GM12878 (cell line): ENCODE measurements at regions not wholly inside any gene's neighbourhood (a gene's known extent, or its start where the extent isn't known, plus 50 kb on each side); places are given as distances from the start of the nearest gene placed in this dataset.

Experiments used
- ATAC-seq: fragments of 200-7000 bp; cut with Tn5 transposase; 3 replicates; pipeline ENCODE4 v1.9.1; 2020; ENCODE audit warnings: mild to moderate bottlenecking, moderate library complexity
- BruUV-seq: library from RNA; stranded (reverse); fragments of 400-500 nt; replicated peaks from 2 replicates; lab custom pipeline; 2021; lab: Mats Ljungman, UMichigan
- CTCF ChIA-PET: fragments of 300-600 bp; sonication (Branson Sonifier 250); formaldehyde crosslinking; extraction: SDS; loops from one replicate; lab custom pipeline; 2021; ENCODE audit warnings: inconsistent platforms; lab: Yijun Ruan, JAX
- POLR2A ChIA-PET: fragments of 350-600 bp; formaldehyde crosslinking; extraction: SDS; loops from one replicate; lab custom pipeline; 2021; ENCODE audit warnings: inconsistent platforms; lab: Charles Lee
- RAD21 ChIA-PET: fragments of 300-600 bp; sonication (Branson Sonifier 250); formaldehyde crosslinking; loops from one replicate; lab custom pipeline; 2023; ENCODE audit warnings: antibody characterized with exemption; ENCODE audit not compliant: unreplicated experiment; lab: Charles Lee
- SMC1A ChIA-PET: fragments of 300-600 bp; sonication (Branson Sonifier 250); formaldehyde crosslinking; loops from one replicate; lab custom pipeline; 2023; ENCODE audit not compliant: unreplicated experiment, uncharacterized antibody; lab: Charles Lee
- DNase-seq: peaks from one replicate; pipeline ENCODE4 v3.0.0-alpha.2; 2011; ENCODE audit warnings: low read depth, low spot score
- FAIRE-seq: peaks from 3 replicates; lab custom pipeline; 2011; peaks lifted over from hg19 to GRCh38; lab: Jason Lieb, UNC
- H2AFZ ChIP-seq: 2 replicates; pipeline ENCODE4 v1.6.0; 2011; ENCODE audit warnings: low read depth, low read length, control low read depth; ENCODE audit not compliant: control insufficient read depth
- H3K27ac ChIP-seq: 2 replicates; pipeline ENCODE4 v1.5.1; 2011; ENCODE audit warnings: control low read depth; ENCODE audit not compliant: control insufficient read depth, insufficient read depth
- H3K27me3 ChIP-seq, 2 experiments: replicated peaks in 1 of 2; 2 replicates each; pipeline versions ENCODE4 v1.6.0 to v1.6.1; 2011; ENCODE audit warnings: low read length in 1 of 2; ENCODE audit not compliant: control insufficient read depth in 2 of 2, insufficient read depth in 2 of 2
- H3K36me3 ChIP-seq, 2 experiments: 2 replicates each; pipeline ENCODE4 v1.5.1; 2011; ENCODE audit warnings: low read length in 1 of 2; ENCODE audit not compliant: control insufficient read depth in 2 of 2, insufficient read depth in 2 of 2
- H3K4me1 ChIP-seq: 2 replicates; pipeline ENCODE4 v1.6.1; 2011; ENCODE audit warnings: mild to moderate bottlenecking, low read length, moderate library complexity, mixed read lengths; ENCODE audit not compliant: control insufficient read depth, insufficient read depth
- H3K4me2 ChIP-seq: 2 replicates; pipeline ENCODE4 v1.6.0; 2011; ENCODE audit warnings: control low read depth; ENCODE audit not compliant: control insufficient read depth, insufficient read depth
- H3K4me3 ChIP-seq: fragments of 200-600 bp; sonication (generic); 2 replicates; pipeline ENCODE4 v1.5.1; 2016
- H3K79me2 ChIP-seq: 2 replicates; pipeline ENCODE4 v1.6.0; 2011; ENCODE audit warnings: low read length; ENCODE audit not compliant: control insufficient read depth, insufficient read depth
- H3K9ac ChIP-seq: 2 replicates; pipeline ENCODE4 v1.8.0; 2011; ENCODE audit warnings: low read length, control low read depth, mixed read lengths; ENCODE audit not compliant: control insufficient read depth, insufficient read depth
- H3K9me3 ChIP-seq: replicated peaks from 3 replicates; pipeline ENCODE4 v1.5.1; 2011; ENCODE audit warnings: mild to moderate bottlenecking, low read length; ENCODE audit not compliant: control insufficient read depth, insufficient read depth
- H4K20me1 ChIP-seq: 2 replicates; pipeline ENCODE4 v1.6.0; 2011; ENCODE audit not compliant: control insufficient read depth, insufficient read depth
- GATAD2B ChIP-seq: fragments of 450-650 bp; conservative IDR thresholded peaks from 2 replicates; pipeline ENCODE4 v1.6.1; 2017; ENCODE audit warnings: low read depth, mild to moderate bottlenecking, moderate library complexity
- HDGF ChIP-seq: fragments of 450-650 bp; IDR thresholded peaks from 2 replicates; pipeline ENCODE4 v1.6.1; 2016; ENCODE audit warnings: antibody characterized with exemption
- KLF5 ChIP-seq: fragments of 450-650 bp; IDR thresholded peaks from 2 replicates; pipeline ENCODE4 v1.6.1; 2014; ENCODE audit warnings: mild to moderate bottlenecking; ENCODE audit not compliant: partially characterized antibody
- NFIC ChIP-seq: IDR thresholded peaks from 2 replicates; pipeline ENCODE4 v1.6.1; 2012; ENCODE audit warnings: low read depth, mild to moderate bottlenecking, inconsistent platforms, low read length, moderate library complexity
- NFYA ChIP-seq: IDR thresholded peaks from 2 replicates; pipeline ENCODE4 v1.6.1; 2011; ENCODE audit warnings: low read depth, mild to moderate bottlenecking, low read length, improper control_type of control experiment, borderline replicate concordance
- YBX1 ChIP-seq: fragments of 450-650 bp; IDR thresholded peaks from 2 replicates; pipeline ENCODE4 v1.6.1; 2016; ENCODE audit warnings: antibody characterized with exemption
- ZNF24 ChIP-seq: fragments of 450-650 bp; IDR thresholded peaks from 2 replicates; pipeline ENCODE4 v1.6.1; 2017; ENCODE audit warnings: antibody characterized with exemption, mild to moderate bottlenecking
- WGBS: methylation state at CpG from one replicate; pipeline ENCODE4 v1.1.6; 2016; ENCODE audit warnings: low lambda C conversion rate; ENCODE audit not compliant: insufficient replicate concordance, insufficient coverage; ENCODE audit errors: missing lambda C conversion rate; 5-methylcytosine and 5-hydroxymethylcytosine counted together
- in situ Hi-C: fragments of 300-500 bp; cut with MboI; formaldehyde crosslinking; loops from 9 replicates; pipeline ENCODE4 v1.14.3; 2018; ENCODE audit warnings: mixed read lengths
- intact Hi-C: fragments of 100-400 bp; cut with micrococcal nuclease; formaldehyde crosslinking; loops from one replicate; pipeline ENCODE4 v1.14.2; 2022; ENCODE audit not compliant: unreplicated experiment
- TF ChIP-seq, protein P1 (sequence below): IDR thresholded peaks from 2 replicates; pipeline ENCODE4 v1.6.1; 2011; ENCODE audit warnings: mild to moderate bottlenecking, low read depth, low read length, moderate library complexity; ENCODE audit not compliant: insufficient replicate concordance
- TF ChIP-seq, protein P2 (sequence below): fragments of 450-650 bp; formaldehyde crosslinking; IDR thresholded peaks from 2 replicates; pipeline ENCODE4 v1.5.0; 2022; ENCODE audit warnings: mild to moderate bottlenecking, missing genetic modification characterization
- TF ChIP-seq, protein P3 (sequence below): fragments of 450-650 bp; IDR thresholded peaks from 2 replicates; pipeline ENCODE4 v1.6.1; 2017; ENCODE audit warnings: mild to moderate bottlenecking, moderate library complexity

DNA sequence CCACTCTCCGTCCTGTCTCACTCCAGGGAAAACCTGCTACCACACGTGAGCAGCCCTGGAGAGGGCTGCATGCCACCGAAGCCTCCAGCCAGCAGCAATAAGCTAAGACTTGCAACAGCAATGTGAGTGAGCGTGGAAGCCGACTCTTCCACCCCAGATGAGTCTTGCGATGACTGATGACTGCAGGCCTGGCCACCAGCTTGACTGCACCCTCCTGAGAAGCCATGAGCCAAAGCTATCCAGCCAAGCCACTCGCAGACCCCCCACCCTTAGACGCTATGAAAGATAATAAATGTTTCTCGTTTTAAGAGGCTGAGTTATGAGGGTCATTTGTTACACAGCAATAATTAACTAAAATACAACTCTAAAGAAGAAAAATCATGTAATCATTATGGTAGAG lies 118.6 kb upstream of the GALNT2 start:
- H3K4me2 ChIP-seq = no peak overlapping the region
- FAIRE-seq = no peak
- no peaks in the 10 kb centered on the region for H3K79me2 ChIP-seq
- H3K36me3 ChIP-seq = no peaks in the 10 kb centered on the region
- no peaks in the 10 kb centered on the region for H4K20me1 ChIP-seq
- intact Hi-C loops = no loop called here
- ChIA-PET CTCF (no interaction called here), SMC1A (no interaction called here), POLR2A (no interaction called here), RAD21 (no interaction called here)
- no peaks in the 10 kb centered on the region for H3K4me1 ChIP-seq
- no peak for TF ChIP-seq KLF5
- H3K27ac ChIP-seq = no peak overlapping the region
- no peak for DNase-seq
- WGBS = 40% methylated on average over 9 of the region's 9 CpGs
- no peak for ATAC-seq
- no peaks in the 10 kb centered on the region for H3K27me3 ChIP-seq
- in situ Hi-C loops = no loop called here
- H3K9ac ChIP-seq = no peak overlapping the region
- no peaks in the 10 kb centered on the region for H3K9me3 ChIP-seq
- no peak overlapping the region for H2AFZ ChIP-seq
- no TSS peak for BruUV-seq
- H3K4me3 ChIP-seq = no peak overlapping the region

DNA sequence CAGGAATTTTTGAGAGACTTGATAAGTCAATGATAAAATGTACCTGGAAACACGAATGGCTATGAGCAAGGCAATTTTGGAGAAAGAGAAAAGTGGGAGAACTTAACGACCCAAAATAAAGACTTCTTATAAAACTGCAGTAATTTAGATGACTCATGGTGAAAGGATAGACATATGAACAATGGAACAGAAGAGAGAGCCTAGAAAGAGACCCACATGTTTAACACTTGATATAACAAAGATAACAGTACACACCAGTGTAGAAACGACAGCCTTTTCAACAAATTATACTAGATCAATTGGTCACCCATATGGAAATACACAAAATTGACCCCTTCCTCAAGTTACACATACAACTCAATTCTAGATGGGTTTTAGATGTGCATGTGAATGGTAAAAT lies 117.5 kb upstream of the GALNT2 start:
- no peak for DNase-seq
- CTCF ChIA-PET = no interaction called here
- intact Hi-C loops = no loop called here
- Histone ChIP-seq H3K79me2 (no peaks in the 10 kb centered on the region), H3K4me2 (no peak overlapping the region), H3K4me1 (no peaks in the 10 kb centered on the region), H4K20me1 (no peaks in the 10 kb centered on the region), H3K9me3 (no peaks in the 10 kb centered on the region), H3K4me3 (no peak overlapping the region), H2AFZ (no peak overlapping the region), H3K27ac (no peak overlapping the region), H3K36me3 (no peaks in the 10 kb centered on the region), H3K27me3 (no peaks in the 10 kb centered on the region), H3K9ac (no peak overlapping the region)
- ATAC-seq = no peak
- no peak for FAIRE-seq
- 3% methylated on average over 3 of the region's 3 CpGs for WGBS
- in situ Hi-C loops = no loop called here
- POLR2A ChIA-PET = no interaction called here
- RAD21 ChIA-PET = no interaction called here
- BruUV-seq = no TSS peak
- SMC1A ChIA-PET = no interaction called here
- no peak for TF ChIP-seq GATAD2B
- no peak for TF ChIP-seq HDGF
- no peak for TF ChIP-seq NFIC
- TF ChIP-seq, protein P1, sequence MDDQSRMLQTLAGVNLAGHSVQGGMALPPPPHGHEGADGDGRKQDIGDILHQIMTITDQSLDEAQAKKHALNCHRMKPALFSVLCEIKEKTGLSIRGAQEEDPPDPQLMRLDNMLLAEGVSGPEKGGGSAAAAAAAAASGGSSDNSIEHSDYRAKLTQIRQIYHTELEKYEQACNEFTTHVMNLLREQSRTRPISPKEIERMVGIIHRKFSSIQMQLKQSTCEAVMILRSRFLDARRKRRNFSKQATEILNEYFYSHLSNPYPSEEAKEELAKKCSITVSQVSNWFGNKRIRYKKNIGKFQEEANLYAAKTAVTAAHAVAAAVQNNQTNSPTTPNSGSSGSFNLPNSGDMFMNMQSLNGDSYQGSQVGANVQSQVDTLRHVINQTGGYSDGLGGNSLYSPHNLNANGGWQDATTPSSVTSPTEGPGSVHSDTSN = no peak
- no peak for TF ChIP-seq NFYA
- TF ChIP-seq, protein P2, sequence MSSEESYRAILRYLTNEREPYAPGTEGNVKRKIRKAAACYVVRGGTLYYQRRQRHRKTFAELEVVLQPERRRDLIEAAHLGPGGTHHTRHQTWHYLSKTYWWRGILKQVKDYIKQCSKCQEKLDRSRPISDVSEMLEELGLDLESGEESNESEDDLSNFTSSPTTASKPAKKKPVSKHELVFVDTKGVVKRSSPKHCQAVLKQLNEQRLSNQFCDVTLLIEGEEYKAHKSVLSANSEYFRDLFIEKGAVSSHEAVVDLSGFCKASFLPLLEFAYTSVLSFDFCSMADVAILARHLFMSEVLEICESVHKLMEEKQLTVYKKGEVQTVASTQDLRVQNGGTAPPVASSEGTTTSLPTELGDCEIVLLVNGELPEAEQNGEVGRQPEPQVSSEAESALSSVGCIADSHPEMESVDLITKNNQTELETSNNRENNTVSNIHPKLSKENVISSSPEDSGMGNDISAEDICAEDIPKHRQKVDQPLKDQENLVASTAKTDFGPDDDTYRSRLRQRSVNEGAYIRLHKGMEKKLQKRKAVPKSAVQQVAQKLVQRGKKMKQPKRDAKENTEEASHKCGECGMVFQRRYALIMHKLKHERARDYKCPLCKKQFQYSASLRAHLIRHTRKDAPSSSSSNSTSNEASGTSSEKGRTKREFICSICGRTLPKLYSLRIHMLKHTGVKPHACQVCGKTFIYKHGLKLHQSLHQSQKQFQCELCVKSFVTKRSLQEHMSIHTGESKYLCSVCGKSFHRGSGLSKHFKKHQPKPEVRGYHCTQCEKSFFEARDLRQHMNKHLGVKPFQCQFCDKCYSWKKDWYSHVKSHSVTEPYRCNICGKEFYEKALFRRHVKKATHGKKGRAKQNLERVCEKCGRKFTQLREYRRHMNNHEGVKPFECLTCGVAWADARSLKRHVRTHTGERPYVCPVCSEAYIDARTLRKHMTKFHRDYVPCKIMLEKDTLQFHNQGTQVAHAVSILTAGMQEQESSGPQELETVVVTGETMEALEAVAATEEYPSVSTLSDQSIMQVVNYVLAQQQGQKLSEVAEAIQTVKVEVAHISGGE (CRISPR knock-in tag) = no peak
- TF ChIP-seq, protein P3, sequence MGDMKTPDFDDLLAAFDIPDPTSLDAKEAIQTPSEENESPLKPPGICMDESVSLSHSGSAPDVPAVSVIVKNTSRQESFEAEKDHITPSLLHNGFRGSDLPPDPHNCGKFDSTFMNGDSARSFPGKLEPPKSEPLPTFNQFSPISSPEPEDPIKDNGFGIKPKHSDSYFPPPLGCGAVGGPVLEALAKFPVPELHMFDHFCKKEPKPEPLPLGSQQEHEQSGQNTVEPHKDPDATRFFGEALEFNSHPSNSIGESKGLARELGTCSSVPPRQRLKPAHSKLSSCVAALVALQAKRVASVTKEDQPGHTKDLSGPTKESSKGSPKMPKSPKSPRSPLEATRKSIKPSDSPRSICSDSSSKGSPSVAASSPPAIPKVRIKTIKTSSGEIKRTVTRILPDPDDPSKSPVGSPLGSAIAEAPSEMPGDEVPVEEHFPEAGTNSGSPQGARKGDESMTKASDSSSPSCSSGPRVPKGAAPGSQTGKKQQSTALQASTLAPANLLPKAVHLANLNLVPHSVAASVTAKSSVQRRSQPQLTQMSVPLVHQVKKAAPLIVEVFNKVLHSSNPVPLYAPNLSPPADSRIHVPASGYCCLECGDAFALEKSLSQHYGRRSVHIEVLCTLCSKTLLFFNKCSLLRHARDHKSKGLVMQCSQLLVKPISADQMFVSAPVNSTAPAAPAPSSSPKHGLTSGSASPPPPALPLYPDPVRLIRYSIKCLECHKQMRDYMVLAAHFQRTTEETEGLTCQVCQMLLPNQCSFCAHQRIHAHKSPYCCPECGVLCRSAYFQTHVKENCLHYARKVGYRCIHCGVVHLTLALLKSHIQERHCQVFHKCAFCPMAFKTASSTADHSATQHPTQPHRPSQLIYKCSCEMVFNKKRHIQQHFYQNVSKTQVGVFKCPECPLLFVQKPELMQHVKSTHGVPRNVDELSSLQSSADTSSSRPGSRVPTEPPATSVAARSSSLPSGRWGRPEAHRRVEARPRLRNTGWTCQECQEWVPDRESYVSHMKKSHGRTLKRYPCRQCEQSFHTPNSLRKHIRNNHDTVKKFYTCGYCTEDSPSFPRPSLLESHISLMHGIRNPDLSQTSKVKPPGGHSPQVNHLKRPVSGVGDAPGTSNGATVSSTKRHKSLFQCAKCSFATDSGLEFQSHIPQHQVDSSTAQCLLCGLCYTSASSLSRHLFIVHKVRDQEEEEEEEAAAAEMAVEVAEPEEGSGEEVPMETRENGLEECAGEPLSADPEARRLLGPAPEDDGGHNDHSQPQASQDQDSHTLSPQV = no peak
- no peak for TF ChIP-seq ZNF24
- TF ChIP-seq YBX1 = no peak
